ENCODE measurements at regions not wholly inside any gene's neighbourhood (a gene's known extent, or its start where the extent isn't known, plus 50 kb on each side); places are given as distances from the start of the nearest gene placed in this dataset.
"Not testable (repeated sequence)": the region's sequence is repeated elsewhere in the genome, so short reads cannot be mapped to it uniquely, and the experiment has no call there.

DNA sequence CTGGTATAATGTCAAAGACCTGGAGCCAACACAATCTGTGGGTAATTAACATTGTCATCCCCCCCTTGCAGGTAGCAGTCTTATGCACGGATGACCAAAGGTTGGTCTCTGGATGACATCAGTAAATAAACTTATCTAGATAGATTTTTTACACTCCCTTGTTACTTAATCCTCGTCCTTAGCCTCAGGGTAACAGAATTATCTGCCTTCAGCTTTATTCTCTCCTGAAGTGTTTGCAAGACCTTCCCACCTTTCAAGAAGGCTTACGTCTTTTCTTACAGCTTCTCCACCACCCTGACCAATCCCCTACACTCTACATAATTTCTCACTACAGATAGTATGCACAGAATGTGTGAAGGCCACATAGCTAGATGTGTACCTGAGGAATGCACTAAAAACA lies 434.8 kb upstream of the HTR1E start:
- H3K4me3 ChIP-seq (ENCODE audit: low read depth, low read length), result no peak overlapping the region
- no peaks in the 10 kb centered on the region for H3K36me3 ChIP-seq
- H3K9me3 ChIP-seq (ENCODE audit: severe bottlenecking), result peaks cover 3% of the 10 kb centered on the region
- DNase-seq, result no peak
- peaks cover 33% of the 10 kb centered on the region for H3K27me3 ChIP-seq (ENCODE audit: insufficient read depth, low read depth, severe bottlenecking)
- H3K27ac ChIP-seq, result no peak overlapping the region
- TF ChIP-seq, protein P1, sequence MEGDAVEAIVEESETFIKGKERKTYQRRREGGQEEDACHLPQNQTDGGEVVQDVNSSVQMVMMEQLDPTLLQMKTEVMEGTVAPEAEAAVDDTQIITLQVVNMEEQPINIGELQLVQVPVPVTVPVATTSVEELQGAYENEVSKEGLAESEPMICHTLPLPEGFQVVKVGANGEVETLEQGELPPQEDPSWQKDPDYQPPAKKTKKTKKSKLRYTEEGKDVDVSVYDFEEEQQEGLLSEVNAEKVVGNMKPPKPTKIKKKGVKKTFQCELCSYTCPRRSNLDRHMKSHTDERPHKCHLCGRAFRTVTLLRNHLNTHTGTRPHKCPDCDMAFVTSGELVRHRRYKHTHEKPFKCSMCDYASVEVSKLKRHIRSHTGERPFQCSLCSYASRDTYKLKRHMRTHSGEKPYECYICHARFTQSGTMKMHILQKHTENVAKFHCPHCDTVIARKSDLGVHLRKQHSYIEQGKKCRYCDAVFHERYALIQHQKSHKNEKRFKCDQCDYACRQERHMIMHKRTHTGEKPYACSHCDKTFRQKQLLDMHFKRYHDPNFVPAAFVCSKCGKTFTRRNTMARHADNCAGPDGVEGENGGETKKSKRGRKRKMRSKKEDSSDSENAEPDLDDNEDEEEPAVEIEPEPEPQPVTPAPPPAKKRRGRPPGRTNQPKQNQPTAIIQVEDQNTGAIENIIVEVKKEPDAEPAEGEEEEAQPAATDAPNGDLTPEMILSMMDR (IDR thresholded peaks at IDR 0.05; ENCODE audit: low read depth, low read length), result no peak

DNA sequence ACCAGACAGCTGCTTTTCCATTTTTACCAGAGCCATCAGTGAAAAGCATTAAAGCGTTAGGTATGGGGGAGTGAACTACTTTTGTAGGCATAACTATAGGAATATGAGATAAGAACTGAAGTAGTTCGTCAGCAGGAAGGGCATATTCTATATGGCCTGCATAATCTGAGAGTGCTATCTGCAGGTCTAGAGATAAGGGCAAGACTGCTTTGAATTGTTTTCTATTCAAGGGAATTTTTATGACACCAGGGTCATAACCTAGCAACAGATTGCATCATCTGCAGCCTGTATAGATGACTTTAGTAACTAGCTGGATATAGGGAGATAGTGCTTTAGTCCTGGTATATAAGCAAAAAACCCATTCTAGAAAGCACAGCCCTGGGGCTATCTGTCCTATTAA lies 437.3 kb upstream of the HTR1E start:
- no peak overlapping the region for H3K4me3 ChIP-seq (ENCODE audit: low read depth, low read length)
- TF ChIP-seq, protein P1 (IDR thresholded peaks at IDR 0.05; ENCODE audit: low read depth, low read length), result no peak
- peaks cover 14% of the 10 kb centered on the region for H3K27me3 ChIP-seq (ENCODE audit: insufficient read depth, low read depth, severe bottlenecking)
- no peaks in the 10 kb centered on the region for H3K36me3 ChIP-seq
- DNase-seq, result no peak
- H3K9me3 ChIP-seq (ENCODE audit: severe bottlenecking), result peaks cover 3% of the 10 kb centered on the region
- no peak overlapping the region for H3K27ac ChIP-seq

- H3K9me3 ChIP-seq (ENCODE audit: severe bottlenecking); H3K27me3 ChIP-seq (ENCODE audit: insufficient read depth, low read depth, severe bottlenecking); H3K27ac ChIP-seq; H3K4me3 ChIP-seq (ENCODE audit: low read depth, low read length); H3K36me3 ChIP-seq; DNase-seq: not testable (repeated sequence)
Observed at GRCh38 chr6:86489042-86489441, 448.3 kb upstream of the HTR1E start.

DNA sequence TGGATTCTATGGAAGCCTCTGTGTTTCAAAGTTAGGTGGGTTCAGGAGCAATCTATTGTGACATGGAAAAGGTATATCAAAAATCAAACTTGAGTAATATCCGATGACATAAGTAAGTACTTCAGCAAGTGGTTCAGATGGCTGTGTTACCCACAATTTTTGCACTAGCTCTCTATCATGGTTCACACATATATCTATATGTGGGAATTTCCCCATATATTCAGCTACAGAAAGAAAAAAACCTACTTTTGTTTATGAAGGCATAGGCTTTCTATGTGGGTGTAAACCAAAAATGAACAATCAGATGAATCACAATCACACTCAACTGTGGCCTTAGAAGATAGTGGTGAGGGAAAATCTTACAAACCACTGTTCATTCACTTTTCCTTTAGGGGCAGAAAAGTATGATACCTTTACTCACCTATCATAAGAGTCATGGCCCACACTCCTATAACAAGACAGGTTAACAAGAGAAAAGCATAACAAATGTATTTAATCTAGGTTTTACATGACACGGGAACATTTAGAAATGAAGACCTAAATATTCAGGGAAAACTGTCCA lies 449.6 kb upstream of the HTR1E start:
- peaks cover 5% of the 10 kb centered on the region for H3K27me3 ChIP-seq (ENCODE audit: insufficient read depth, low read depth, severe bottlenecking)

GRCh38 chr6:86478316-86478715 lies 459.0 kb upstream of the HTR1E start:
- H3K36me3 ChIP-seq; H3K27ac ChIP-seq; H3K9me3 ChIP-seq (ENCODE audit: severe bottlenecking); H3K4me3 ChIP-seq (ENCODE audit: low read depth, low read length); DNase-seq: not testable (repeated sequence)
- peaks cover 31% of the 10 kb centered on the region for H3K27me3 ChIP-seq (ENCODE audit: insufficient read depth, low read depth, severe bottlenecking)

More for the DNA sequence above, 449.6 kb upstream of the HTR1E start:
- no peak overlapping the region for H3K27ac ChIP-seq
- TF ChIP-seq, protein P1 (IDR thresholded peaks at IDR 0.05; ENCODE audit: low read depth, low read length), result no peak
- H3K9me3 ChIP-seq (ENCODE audit: severe bottlenecking), result no peaks in the 10 kb centered on the region
- H3K36me3 ChIP-seq, result no peaks in the 10 kb centered on the region
- DNase-seq, result no peak
- H3K4me3 ChIP-seq (ENCODE audit: low read depth, low read length), result no peak overlapping the region

DNA sequence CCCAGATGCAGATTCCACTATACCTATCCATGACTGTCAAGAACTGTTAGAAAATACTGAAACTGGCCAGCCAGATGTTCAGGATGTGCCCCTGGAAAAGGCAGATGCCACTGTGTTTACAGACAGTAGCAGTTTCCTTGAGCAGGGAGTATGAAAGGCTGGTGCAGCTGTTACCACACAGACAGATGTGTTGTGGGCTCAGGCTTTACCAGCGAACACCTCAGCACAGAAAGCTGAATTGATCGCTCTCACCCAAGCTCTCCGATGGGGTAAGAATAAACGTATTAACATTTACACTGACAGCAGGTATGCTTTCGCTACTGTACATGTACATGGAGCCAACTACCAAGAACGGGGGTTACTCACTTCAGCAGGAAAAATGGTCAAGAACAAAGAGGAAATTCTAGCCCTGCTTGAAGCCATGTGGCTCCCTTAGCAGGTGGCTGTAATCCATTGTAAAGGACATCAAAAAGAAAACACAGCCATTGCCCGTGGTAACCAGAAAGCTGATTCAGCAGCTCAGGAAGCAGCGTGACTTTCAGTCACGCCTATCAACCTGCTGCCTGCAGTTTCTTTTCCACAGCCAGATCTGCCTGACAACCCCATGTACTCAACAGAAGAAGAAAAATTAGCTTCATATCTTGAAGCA lies 459.7 kb upstream of the HTR1E start:
- Histone ChIP-seq H3K9me3 (ENCODE audit: severe bottlenecking) (no peaks in the 10 kb centered on the region), H3K27me3 (ENCODE audit: insufficient read depth, low read depth, severe bottlenecking) (peaks cover 31% of the 10 kb centered on the region), H3K36me3 (no peaks in the 10 kb centered on the region), H3K4me3 (ENCODE audit: low read depth, low read length) (no peak overlapping the region), H3K27ac (no peak overlapping the region)
- TF ChIP-seq, protein P1 (IDR thresholded peaks at IDR 0.05; ENCODE audit: low read depth, low read length), result no peak
- no peak for DNase-seq

GRCh38 chr6:86476311-86476710 lies 461.0 kb upstream of the HTR1E start:
- Histone ChIP-seq H3K27me3 (ENCODE audit: insufficient read depth, low read depth, severe bottlenecking) (peaks cover 32% of the 10 kb centered on the region), H3K36me3 (no peaks in the 10 kb centered on the region), H3K27ac (no peak overlapping the region), H3K9me3 (ENCODE audit: severe bottlenecking) (no peaks in the 10 kb centered on the region), H3K4me3 (ENCODE audit: low read depth, low read length) (no peak overlapping the region)
- no peak for DNase-seq
- TF ChIP-seq, protein P1 (IDR thresholded peaks at IDR 0.05; ENCODE audit: low read depth, low read length), result no peak

All from WERI-Rb-1 (cell line).